ENCODE measurements at regions not wholly inside any gene's neighbourhood (a gene's known extent, or its start where the extent isn't known, plus 50 kb on each side); places are given as distances from the start of the nearest gene placed in this dataset.

DNA sequence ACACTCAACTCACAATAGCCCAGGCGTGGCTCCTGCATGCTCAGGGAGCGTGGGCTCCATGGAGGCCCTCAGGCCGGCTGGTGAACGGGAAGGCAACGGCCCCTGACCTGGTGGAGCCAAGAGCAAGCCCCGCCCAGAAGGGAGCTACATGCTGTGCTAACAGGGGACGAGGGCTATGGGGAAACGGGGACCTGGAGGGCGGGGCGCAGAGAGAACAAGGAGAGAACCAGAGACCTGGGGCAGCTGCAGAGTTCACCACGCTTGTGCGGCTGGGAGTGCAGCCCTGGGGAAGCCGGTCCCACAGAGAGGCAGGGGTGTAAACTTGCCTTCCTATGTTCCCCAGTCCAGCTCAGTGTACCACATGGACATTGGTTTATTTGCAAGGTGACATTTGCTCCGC, 69.2 kb upstream of the PPP2R2D start:
- no peak for FAIRE-seq
- H3K4me3 ChIP-seq, result no peak overlapping the region
- TF ChIP-seq MYC (IDR thresholded peaks at IDR 0.05; ENCODE audit: borderline replicate concordance, low read length) (no peak), HOXB13 (CRISPR knock-in tag; IDR thresholded peaks at IDR 0.05; ENCODE audit: low read depth) (no peak), RNF2 (IDR thresholded peaks at IDR 0.05; ENCODE audit: borderline replicate concordance, low read depth) (no peak), HOXA7 (CRISPR knock-in tag; IDR thresholded peaks at IDR 0.05) (no peak), ZNF302 (CRISPR knock-in tag; IDR thresholded peaks at IDR 0.05) (no peak), EP300 (IDR thresholded peaks at IDR 0.05) (no peak)
- TF ChIP-seq, protein P1, sequence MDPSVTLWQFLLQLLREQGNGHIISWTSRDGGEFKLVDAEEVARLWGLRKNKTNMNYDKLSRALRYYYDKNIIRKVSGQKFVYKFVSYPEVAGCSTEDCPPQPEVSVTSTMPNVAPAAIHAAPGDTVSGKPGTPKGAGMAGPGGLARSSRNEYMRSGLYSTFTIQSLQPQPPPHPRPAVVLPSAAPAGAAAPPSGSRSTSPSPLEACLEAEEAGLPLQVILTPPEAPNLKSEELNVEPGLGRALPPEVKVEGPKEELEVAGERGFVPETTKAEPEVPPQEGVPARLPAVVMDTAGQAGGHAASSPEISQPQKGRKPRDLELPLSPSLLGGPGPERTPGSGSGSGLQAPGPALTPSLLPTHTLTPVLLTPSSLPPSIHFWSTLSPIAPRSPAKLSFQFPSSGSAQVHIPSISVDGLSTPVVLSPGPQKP (IDR thresholded peaks at IDR 0.05; ENCODE audit: low read depth, low read length), result no peak
- H3K27ac ChIP-seq, result no peak overlapping the region
- H3K4me1 ChIP-seq, result no peaks in the 10 kb centered on the region
- H3K9me3 ChIP-seq, result peaks cover 3% of the 10 kb centered on the region; the same call in 1 of the 3 replicates
- no peak overlapping the region for H3K4me2 ChIP-seq
- DNase-seq (ENCODE audit: low read depth in 1 of 2, low spot score in 1 of 2), result no peak
- WGBS (ENCODE audit: missing lambda C conversion rate), result 34% methylated on average over 14 of the region's 14 CpGs
- CTCF ChIA-PET, result interaction anchor here (0.9 to 1.0 kb wide), 2 partner anchors 8 to 378 kb away, joined by 3 to 4 read pairs; no protein-coding TSS in a partner anchor
- POLR2A ChIA-PET, result no interaction called here
- no peak; a peak in 1 of 6 replicates for ATAC-seq

DNA sequence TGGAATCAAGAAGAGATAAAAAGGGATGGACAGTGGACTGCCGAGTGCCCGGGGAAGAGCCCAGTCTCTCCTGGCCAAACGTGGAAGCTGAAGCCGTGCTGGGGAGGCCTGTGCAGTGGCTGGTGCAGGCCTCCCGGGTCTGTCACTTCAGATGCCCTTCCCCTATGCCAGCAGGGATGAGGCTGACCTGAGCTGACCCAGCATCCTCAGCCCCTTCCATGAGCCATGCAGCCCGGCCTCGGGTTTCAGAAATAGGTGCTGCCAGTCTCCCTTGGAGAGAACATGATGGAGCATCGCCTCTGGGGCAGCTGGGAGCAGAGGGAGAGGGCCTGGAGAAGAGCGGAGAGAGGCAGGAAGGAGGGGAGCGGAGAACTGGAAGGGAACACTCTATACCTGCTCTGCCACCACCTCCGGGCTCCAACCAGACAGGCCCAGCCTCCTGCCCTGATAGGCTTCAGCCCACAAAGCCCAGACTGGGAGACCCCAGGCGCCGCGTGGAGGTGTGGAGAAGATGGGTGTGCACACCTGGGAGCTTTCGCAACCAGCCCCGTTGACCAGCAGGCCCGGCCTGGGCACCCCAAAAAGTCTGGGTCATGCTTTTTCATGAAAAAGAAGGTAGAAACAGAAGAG, 68.6 kb upstream of the PPP2R2D start:
- ChIA-PET POLR2A (no interaction called here), CTCF (interaction anchor here (0.9 to 1.0 kb wide), 2 partner anchors 7 to 378 kb away, joined by 3 to 4 read pairs; no protein-coding TSS in a partner anchor)
- FAIRE-seq (no peak), DNase-seq (ENCODE audit: low read depth in 1 of 2, low spot score in 1 of 2) (no peak), ATAC-seq (no peak)
- 50% methylated on average over 16 of the region's 17 CpGs for WGBS (ENCODE audit: missing lambda C conversion rate)
- H3K27ac ChIP-seq, result no peak overlapping the region
- H3K4me1 ChIP-seq, result no peaks in the 10 kb centered on the region
- H3K9me3 ChIP-seq, result peaks cover 3% of the 10 kb centered on the region; the same call in 1 of the 3 replicates
- TF ChIP-seq RNF2 (IDR thresholded peaks at IDR 0.05; ENCODE audit: borderline replicate concordance, low read depth) (no peak), CHD4 (IDR thresholded peaks at IDR 0.05; ENCODE audit: borderline replicate concordance) (no peak), KDM5A (IDR thresholded peaks at IDR 0.05) (no peak), CHD2 (IDR thresholded peaks at IDR 0.05; ENCODE audit: low read length, partially characterized antibody) (no peak), EP300 (IDR thresholded peaks at IDR 0.05) (no peak), ZNF302 (CRISPR knock-in tag; IDR thresholded peaks at IDR 0.05) (no peak), HOXA7 (CRISPR knock-in tag; IDR thresholded peaks at IDR 0.05) (no peak), TP53 (CRISPR knock-in tag; IDR thresholded peaks at IDR 0.05) (no peak), SMC3 (IDR thresholded peaks at IDR 0.05) (no peak), SREBF2 (IDR thresholded peaks at IDR 0.05) (no peak), BHLHE40 (IDR thresholded peaks at IDR 0.05; ENCODE audit: low read depth, low read length) (no peak), ZFP36 (IDR thresholded peaks at IDR 0.05; ENCODE audit: borderline replicate concordance, partially characterized antibody) (no peak), NFE2L2 (conservative IDR thresholded peaks at IDR 0.05; ENCODE audit: low read length) (no peak), ZC3H11A (IDR thresholded peaks at IDR 0.05) (no peak), TFCP2L1 (CRISPR knock-in tag; IDR thresholded peaks at IDR 0.05) (no peak), CBX2 (IDR thresholded peaks at IDR 0.05; ENCODE audit: borderline replicate concordance, low read depth) (no peak), EHF (CRISPR knock-in tag; IDR thresholded peaks at IDR 0.05) (no peak)
- TF ChIP-seq, protein P2, sequence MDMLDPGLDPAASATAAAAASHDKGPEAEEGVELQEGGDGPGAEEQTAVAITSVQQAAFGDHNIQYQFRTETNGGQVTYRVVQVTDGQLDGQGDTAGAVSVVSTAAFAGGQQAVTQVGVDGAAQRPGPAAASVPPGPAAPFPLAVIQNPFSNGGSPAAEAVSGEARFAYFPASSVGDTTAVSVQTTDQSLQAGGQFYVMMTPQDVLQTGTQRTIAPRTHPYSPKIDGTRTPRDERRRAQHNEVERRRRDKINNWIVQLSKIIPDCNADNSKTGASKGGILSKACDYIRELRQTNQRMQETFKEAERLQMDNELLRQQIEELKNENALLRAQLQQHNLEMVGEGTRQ (IDR thresholded peaks at IDR 0.05), result no peak
- TF ChIP-seq, protein P3, sequence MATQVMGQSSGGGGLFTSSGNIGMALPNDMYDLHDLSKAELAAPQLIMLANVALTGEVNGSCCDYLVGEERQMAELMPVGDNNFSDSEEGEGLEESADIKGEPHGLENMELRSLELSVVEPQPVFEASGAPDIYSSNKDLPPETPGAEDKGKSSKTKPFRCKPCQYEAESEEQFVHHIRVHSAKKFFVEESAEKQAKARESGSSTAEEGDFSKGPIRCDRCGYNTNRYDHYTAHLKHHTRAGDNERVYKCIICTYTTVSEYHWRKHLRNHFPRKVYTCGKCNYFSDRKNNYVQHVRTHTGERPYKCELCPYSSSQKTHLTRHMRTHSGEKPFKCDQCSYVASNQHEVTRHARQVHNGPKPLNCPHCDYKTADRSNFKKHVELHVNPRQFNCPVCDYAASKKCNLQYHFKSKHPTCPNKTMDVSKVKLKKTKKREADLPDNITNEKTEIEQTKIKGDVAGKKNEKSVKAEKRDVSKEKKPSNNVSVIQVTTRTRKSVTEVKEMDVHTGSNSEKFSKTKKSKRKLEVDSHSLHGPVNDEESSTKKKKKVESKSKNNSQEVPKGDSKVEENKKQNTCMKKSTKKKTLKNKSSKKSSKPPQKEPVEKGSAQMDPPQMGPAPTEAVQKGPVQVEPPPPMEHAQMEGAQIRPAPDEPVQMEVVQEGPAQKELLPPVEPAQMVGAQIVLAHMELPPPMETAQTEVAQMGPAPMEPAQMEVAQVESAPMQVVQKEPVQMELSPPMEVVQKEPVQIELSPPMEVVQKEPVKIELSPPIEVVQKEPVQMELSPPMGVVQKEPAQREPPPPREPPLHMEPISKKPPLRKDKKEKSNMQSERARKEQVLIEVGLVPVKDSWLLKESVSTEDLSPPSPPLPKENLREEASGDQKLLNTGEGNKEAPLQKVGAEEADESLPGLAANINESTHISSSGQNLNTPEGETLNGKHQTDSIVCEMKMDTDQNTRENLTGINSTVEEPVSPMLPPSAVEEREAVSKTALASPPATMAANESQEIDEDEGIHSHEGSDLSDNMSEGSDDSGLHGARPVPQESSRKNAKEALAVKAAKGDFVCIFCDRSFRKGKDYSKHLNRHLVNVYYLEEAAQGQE (IDR thresholded peaks at IDR 0.05), result no peak
- TF ChIP-seq, protein P4, sequence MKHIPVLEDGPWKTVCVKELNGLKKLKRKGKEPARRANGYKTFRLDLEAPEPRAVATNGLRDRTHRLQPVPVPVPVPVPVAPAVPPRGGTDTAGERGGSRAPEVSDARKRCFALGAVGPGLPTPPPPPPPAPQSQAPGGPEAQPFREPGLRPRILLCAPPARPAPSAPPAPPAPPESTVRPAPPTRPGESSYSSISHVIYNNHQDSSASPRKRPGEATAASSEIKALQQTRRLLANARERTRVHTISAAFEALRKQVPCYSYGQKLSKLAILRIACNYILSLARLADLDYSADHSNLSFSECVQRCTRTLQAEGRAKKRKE (CRISPR knock-in tag; IDR thresholded peaks at IDR 0.05; ENCODE audit: low read depth), result no peak
- H3K4me3 ChIP-seq, result no peak overlapping the region
- no peak overlapping the region for H3K4me2 ChIP-seq
